ENCODE measurements at regions not wholly inside any gene's neighbourhood (a gene's known extent, or its start where the extent isn't known, plus 50 kb on each side); places are given as distances from the start of the nearest gene placed in this dataset.

DNA sequence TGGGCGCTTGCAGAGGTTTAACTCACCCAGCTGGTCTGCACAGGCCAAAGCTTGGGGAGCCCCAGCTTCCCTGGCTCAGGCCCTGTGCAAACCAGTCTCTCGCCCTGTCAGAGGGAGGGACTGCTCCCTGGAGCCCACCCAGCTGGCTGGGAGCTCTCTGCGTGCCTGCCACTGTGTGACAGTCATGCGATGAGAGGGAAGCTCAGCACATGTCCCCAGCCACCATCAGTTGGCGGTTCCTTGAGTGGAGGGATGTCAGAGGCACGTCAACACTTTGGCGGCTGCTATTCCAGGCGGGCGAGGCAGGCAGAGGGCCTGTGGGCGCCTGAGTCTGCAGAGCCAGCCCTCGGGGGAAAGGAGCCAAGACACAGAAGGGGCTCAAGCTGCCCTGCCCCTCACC is 324.6 kb downstream of the UACA start:
- no peak for DNase-seq

DNA sequence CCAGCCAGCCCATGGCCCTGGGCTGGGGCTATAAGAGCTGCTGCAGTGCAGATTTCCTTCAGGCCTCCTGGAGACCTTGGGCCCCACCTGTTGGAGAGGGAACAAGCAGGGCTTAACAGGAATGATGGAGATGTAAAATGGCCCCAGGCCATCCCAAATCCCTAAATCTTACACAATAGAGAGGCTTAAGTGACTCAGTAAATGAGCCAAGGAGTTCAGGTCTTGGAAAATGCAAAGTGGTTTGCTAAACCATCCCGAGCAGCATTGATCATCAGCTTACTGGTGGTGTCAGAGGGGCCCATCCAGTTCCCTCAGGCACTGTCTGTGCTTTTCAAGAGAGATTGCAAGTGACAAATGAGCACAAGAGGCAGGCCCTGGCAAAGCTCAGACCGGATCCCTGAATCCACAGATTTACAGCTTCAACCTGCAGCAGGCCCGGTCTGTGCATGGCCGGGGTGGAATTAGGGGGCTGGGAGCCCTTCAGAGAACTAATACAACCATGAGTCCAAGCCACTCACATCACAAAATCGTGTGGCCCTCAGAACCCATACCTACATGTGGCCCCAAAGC is 325.4 kb downstream of the UACA start:
- no peak for DNase-seq

DNA sequence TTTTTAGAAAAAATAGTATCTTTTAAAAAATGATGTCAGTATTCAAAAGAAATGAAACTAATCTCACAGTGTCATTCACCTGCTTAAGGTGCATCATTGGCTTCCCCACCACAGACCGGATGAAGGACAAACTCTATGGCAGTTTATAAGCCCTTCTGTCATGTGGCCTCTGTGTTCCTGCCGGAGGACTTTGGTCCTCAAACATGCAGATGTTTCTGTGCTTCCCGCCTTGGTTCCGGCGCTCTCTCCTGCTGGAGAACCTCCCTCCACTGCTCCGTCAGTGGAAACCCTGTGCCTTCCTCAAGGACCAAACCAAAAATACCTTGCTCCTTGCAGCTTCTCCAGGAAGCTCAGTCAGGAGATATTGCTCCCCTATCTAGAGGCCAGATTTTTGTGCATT is 326.3 kb downstream of the UACA start:
- no peak for DNase-seq

DNA sequence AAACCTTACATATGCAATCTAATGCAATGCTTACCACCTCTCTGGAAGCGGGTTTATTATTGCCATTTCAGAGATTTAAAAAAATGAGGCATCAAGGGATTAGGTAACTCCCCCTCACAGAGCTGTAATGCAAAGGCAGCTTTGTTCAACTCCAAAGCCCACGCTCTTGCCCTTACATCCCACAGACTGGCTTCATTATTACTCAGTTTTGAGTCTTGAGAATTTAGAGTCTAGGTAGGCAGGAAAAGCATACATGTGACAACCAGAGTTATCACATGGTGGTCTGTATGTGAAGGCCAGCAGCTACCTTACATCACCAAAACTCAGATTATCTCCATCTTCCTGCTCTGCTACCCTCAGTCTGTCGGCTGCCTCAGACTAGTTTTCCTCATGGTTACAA is 326.9 kb downstream of the UACA start:
- no peak for DNase-seq

DNA sequence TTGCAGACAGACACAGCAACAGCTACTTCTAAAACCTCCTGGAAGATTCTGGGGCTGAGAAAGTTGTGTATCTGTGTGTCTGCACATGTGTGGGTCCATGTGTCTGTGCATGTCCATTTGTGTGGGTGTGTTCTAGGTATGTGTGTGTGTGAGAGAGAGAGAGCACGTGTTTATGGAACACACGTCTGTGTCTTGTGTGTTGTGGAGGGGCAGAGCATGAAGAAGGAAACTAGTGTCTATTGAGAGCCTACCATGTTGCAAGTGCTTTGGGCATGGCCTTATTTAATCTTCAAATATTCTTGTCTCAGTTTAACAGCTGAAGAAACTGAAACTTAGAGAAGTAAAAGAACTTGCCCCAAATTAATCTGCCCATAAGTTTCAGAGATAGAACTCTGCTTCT is 327.5 kb downstream of the UACA start:
- DNase-seq, result no peak

DNA sequence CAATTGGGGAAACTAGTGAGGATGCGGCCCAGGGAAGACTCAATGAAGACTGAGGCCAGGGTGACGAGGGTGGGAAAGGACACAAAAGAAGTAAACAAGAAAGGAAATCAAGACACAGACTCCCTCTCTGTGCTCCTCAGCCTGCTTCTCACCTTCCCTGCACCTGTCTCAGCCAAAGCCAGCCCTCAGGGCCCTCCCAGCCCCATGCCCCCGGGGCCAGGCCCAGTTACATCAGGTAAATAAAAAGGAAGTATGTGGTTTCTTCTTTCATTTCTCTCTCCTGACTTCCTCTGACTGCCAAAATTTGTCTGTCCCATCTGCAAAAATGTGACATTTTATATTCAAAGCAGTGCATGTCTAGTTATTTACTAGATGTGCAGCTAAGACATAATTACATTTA is 328.0 kb downstream of the UACA start:
- no peak for DNase-seq

DNA sequence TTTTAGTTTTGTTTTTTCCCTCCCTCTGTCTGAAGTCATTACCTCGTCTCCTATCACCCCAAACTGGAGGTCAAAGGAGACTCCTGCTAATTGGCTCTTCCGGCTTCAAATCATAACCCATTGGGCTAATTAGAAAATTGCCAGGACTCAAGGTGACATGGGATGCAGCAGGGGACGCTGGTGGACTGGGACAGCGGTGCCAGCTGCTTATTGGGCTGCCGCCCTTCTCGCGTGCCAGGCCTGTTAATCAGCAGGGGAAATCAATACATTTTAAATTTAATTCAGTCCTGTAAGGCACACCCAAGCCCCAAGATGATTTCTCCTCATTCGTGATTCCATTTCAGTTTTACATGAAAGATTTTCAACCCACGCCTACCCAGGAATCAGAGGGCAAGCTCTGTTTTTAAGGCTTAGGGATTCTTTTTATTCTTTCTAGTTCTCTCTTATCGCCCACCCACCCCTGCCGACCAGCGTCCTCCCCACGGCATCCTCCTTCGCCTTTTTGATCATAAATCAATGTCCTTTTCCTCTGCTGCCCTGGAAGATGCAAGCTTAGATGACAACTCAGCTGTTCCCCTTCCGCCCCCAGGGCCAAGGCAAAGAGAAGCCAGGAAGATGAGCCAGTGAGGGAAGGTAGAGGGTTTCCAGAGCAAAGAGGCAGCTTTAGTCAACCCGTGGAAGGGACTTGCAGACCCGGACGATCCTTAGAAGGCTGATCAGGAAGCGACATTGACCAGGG is 329.6 kb downstream of the UACA start:
- no peak for DNase-seq

DNA sequence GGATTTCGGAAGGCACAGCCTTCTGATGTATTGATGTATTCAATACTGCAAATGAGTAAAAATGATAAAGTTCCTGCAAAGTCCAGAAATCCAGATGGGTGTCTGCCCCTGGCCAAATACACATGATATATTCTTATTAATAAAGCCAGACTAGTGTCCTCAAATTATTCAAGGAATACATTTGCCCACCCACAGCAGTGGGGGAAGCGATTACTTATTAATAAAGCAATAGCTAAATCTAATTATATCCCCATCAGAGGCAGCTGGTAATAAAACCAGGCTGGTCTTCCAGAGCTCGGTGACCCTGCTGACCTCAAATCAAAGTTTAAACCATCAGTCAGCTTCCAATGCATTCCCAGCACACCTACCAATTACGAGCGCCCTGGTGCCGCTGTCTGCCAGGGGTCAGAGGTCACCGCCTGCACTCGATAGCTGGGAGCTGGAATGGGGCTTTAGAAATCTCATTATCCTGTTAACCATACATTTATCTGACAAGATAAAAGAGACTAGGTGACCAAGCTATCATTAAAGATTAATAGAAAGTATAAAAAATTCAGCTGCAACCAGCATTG is 330.3 kb downstream of the UACA start:
- DNase-seq, result no peak

DNA sequence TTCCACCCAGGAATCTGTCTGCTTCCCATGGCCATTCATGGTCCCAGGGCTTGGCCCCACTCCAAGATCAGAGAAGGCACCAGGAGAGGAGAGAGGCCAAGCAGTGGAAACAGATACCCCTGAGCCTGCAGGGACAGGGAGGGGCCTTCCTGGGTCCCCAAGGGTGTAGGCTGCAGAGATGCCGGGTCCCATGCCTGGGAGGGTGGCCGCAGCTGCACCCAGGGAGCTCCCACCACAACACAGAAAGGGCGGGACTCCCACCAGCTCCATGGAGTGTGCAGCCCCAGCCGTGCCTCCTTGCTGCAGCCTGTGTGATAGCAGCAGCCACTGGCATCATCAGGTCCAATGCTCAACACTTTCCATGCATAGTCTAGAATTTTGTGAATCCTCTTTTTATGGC is 331.5 kb downstream of the UACA start:
- no peak for DNase-seq

DNA sequence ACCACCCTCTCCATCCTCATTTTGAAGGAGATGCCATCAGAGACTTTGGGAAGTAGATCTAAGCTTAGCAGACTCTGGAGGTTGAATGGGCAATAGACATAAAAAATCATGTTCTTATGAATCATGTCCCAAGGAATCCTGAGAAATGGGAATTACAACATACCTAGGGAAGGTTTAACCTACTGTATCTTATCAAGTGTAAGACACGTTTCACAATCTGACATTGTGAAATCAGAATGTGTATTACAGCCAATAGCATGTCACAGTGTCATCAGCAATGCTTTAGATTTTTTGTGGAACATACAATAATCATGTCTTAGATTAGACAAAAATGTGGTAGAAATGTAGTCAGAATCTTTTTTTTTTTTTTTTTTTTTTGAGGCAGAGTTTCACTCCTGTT is 332.4 kb upstream of the TLE3 start:
- DNase-seq, result no peak

DNA sequence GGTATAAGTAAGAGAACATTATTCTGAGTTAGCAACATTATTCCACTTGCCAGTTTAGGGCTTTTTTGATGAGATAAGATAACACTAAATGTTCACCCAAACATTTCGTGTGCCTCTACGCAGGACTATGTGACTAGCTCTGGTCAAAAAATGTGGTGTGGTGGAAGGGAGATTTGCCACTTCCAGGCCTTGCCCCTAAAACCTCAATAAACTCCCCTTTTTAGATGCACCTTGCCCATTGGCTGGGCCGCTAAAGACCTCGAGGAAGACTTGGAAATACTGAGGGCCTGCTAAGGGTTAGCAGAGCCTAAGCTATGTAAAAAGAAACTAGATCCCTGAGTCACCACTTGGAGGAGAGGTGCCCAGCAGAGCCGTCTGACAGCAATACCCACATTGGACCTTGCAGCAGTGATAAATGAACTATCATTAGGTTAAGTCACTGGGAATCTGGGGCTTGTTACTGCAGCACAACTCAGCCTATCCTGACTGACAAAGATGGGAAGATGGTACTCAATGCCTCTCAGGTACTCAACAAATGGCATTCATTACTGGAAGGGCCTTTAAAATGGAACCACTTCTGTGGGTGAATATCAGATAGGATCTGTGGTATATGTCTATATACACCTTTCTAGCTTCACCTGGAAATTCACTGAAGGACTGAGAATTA is 331.5 kb upstream of the TLE3 start:
- no peak for DNase-seq

DNA sequence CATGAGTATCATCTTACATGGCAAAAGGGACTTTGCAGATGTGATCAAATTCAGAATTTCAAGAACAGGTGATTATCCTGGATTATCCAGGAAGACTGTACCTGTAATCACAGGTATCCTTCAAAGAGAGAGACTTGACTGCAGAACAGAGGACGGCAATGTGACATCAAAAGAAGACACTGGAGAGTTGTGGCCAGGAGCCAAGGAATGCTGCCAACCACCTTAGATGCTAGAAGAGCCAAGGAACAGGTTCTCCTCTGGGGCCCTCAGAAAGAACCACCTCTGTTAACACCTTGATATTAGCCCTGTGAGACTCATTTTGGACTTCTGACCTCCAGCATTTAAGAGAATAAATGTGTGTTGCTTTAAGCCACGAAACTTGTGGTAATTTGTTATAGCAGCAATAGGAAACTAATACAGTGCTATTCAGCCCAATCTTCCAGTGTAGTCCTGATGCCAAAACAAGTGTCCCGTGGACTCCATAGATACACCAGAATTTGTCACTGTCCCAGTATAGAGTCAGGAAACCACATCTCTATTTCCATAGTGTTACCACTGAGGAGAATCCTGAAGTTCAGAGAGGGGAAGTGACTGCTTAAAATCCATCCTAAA is 330.6 kb upstream of the TLE3 start:
- no peak for DNase-seq

DNA sequence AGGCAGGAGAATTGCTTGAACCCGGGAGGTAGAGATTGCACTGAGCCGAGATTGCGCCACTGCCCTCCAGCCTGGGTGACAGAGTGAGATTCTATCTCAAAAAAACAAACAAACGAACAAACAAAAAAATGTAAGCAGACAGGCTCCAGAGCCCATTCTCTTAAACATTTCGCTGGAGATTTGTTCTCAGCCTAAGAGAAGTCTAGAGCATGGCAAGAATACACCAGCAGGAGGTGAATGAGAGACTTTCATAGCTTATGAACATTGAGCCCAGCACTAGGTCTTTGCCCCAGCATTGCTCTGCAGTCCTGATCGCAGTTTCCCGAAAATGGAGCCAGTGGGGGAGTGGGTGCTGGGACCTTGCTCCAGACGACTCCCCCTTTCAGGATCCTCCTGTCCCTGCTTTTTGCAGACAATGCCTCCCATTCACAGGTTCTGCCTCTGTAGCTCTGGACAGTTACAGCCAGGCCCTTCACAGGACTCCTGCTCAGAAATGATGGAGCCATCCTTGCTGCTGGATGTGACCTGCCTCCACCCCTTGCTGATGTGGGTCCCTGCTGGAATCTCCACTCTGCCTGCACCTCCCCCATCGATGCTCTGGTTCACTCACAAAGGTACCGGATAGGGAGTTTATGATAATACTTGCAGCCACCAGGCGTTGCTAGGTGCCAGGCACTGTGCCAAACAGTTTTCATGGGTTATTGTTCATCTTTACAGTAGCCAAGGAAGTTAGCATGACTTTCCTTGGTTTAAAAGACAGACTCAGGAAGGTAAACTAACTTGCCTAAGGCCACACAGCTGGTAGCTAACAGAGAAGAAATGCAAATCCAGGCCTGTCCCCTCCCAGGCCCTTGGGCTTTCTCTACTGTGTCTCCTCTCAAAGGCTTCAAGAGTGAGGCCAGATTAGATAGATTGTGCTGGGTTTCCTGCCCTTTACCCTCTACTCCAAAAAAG is 329.7 kb upstream of the TLE3 start:
- no peak for DNase-seq

DNA sequence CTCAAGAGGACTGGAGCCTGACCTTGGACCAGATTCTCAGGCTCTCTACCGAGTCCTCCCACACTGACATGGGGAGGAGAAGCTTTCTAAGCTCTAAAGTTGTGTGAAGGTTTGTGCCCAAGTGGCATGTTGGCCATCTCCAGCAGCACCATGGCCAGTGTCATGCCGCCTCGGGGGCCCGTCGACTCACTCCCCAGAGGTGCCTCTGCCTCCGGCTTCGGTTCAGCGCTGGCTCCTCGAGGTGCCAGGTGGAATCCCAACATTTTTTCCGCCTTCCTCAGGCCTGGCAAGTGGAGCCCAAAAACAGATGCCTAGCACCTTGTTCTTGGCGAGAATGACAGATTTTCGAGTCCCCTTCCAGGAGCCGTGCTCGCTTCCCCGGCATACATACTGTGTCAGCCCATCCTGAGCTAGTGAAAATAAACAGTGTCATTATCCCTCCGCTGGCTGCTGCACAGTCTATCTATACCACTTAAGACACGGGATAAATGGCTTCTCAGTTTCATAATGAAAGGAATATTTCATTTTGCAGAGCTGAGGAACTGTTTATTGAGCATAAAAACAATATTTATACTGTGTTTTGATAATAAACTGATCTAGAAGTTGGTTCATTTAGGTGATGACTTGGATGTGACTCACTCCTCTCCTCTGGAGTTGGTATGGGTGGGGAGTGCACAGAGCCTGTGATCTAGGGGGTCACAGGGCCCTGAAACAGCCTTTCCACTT is 328.5 kb upstream of the TLE3 start:
- no peak for DNase-seq

DNA sequence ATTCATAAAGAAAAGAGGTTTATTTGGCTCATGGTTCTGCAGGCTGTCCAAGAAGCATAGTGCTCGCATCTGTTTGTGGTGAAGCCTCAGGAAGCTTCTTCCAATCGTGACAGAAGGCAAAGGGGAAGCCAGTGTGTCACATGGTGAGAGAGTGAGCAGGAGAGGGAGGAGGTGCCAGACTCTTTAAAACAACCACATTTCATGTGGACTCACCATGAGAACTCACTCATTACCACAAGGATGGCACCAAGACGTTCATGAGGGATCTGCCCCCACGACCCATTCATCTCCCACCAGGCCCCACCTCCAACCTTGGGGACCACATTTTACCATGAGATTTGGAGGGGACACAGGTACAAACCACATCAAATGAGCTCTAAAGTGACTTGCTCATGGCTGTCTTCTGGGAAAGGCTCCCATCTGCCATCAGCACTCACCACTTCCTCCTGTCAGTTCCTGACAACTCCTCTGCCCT is 327.3 kb upstream of the TLE3 start:
- no peak for DNase-seq

DNA sequence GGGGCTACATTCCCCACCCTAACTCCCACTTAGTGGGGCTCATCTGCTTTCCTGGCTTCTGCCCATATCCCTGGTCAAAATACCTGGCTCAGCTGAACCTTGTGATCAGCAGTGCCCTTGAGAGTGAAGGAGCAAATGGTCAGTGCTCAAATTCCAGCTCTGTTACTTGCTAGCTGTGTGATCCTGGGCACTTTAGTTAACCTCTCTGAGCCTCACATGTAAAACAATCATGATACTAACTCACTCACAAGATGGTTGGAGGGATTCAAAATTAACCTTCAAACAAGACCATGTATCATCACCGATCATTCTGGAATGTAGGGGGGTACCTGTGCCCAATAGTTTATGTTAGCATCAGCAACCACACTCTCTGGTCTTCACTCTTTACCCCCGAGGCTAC is 325.6 kb upstream of the TLE3 start:
- DNase-seq, result no peak

DNA sequence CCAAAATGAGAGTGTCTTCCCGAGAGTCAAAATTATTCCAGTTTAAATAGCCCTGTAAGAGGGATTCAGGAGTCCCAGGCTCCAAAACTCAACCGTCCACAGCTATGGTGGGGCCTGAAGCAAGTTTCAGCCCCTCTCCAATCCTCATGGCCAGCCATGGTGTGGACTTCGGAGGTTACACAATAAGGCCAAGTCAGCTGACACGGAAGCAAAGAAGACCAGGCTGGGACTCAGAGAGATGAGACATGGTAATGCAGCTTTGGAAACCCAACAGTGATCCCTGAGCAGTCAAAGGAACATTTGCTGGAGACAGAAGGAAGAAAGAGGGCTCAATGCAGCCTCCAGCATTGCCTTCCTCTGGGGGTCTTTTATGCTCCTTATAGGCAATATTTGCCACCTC is 324.6 kb upstream of the TLE3 start:
- DNase-seq, result no peak

DNA sequence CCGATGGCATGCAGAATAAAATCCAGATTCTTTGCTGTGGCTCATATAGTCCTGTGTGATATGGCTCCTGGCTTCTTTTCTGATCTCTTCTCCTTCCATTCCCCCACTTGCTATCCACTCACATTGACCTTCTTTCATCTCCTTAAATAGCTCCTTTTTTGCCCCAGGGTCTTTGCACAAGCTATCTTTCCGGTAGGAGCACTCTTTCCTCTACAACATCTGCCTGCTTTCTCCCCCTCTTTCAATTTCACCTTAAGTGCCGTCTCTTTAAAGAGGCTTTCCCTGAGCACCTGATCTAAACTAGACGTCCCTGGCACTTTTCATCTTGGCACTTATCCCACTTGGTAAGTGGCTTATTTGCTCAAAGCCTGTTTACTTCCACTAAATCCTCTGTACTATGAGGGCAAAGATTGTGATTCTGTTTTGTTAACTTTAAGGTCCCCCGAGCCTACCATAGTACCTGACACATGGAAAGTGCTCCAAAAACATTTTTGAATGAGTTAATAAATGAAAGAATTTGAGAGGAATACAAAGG is 323.3 kb upstream of the TLE3 start:
- no peak for DNase-seq

DNA sequence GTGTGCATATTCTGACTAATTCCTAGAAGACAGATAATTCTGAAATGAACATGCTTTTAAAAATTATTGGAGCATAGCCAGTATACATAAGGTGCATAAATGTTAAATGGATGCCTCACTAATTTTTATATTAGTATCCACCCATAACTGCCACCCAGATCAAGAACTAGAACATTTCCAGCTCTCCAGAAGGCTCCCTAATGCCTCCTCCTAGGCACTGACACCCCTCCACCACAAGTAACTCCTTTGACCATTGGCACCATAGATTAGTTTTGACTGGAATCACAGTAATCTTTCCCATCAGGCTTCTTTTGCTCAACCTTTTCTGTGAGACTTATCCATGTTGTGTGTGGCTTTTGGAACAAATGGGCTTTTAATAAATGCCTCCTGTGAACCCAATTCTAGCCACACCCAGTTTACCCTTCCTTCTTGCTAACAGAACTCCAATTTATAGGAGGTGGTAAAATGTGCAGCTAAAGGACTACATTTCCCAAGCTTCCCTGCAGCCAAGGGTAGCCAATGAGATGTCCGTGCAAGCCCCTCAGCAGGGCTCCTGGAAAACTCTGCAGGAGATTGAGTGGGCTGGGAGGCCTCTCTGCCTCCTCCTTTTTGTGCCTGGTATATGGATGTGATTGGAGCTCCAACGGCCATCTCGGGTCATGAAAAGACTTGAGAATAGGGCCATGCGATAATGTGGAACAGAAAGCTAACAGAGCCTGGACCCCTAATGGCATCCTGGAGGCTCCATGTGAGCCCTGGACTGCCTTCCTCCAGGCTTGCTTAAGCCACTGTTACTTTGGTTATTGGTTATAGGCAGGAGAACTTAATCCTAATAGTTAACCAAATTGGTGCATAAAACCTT is 322.6 kb upstream of the TLE3 start:
- no peak for DNase-seq

DNA sequence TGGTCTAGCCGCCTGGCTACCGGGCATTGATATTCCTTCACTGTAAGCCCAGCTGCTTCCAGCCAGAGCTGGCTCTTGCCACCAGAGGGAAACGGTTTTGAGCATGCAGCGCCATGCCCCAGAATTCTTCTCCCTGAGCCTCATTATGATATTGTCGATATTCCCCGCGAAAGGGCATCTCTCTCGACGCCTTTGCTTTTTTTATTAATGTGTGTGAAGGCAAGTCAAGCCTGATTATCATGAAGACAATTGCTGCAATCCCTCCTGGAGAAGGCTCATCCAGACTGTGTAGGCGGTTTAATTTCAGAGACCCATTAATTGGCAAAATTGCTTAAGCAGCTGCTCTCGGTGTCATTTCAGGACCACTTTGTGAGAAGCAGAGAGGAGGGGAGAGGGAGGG is 321.2 kb upstream of the TLE3 start:
- no peak for DNase-seq
